Loucy (cell line): ENCODE measurements at regions not wholly inside any gene's neighbourhood (a gene's known extent, or its start where the extent isn't known, plus 50 kb on each side); places are given as distances from the start of the nearest gene placed in this dataset.

Experiments used
- H2AFZ ChIP-seq: fragments of 200-600 bp; sonication (generic); 2 replicates; pipeline ENCODE4 v1.6.0; 2016; ENCODE audit warnings: antibody characterized with exemption, mild to moderate bottlenecking, low read length, moderate library complexity
- H3F3A ChIP-seq: fragments of 200-600 bp; 2 replicates; pipeline ENCODE4 v1.6.0; 2016; ENCODE audit warnings: antibody characterized with exemption, low read depth, mild to moderate bottlenecking
- H3K27me3 ChIP-seq: fragments of 200-600 bp; sonication (generic); 2 replicates; pipeline ENCODE4 v1.6.1; 2014; ENCODE audit warnings: low read length, mild to moderate bottlenecking; ENCODE audit not compliant: insufficient read depth, poor library complexity, severe bottlenecking
- H3K36me3 ChIP-seq: fragments of 200-600 bp; sonication (generic); 2 replicates; pipeline ENCODE4 v1.6.1; 2016; ENCODE audit warnings: low read length; ENCODE audit not compliant: insufficient read depth
- H3K4me1 ChIP-seq: fragments of 200-600 bp; sonication (generic); 2 replicates; pipeline ENCODE4 v1.5.1; 2014; ENCODE audit warnings: low read length, mild to moderate bottlenecking; ENCODE audit not compliant: insufficient read depth, poor library complexity, severe bottlenecking
- H3K4me2 ChIP-seq: fragments of 200-600 bp; sonication (generic); 2 replicates; pipeline ENCODE4 v1.6.0; 2014; ENCODE audit warnings: antibody characterized with exemption, low read length, low read depth, mild to moderate bottlenecking; ENCODE audit not compliant: poor library complexity, severe bottlenecking
- H3K4me3 ChIP-seq: fragments of 200-600 bp; sonication (generic); 2 replicates; pipeline ENCODE4 v1.5.1; 2014; ENCODE audit warnings: low read length, mild to moderate bottlenecking, mixed read lengths; ENCODE audit not compliant: poor library complexity, severe bottlenecking
- H3K79me2 ChIP-seq: fragments of 200-600 bp; sonication (generic); 2 replicates; pipeline ENCODE4 v1.6.1; 2014; ENCODE audit warnings: low read length; ENCODE audit not compliant: insufficient read depth
- H3K9ac ChIP-seq: fragments of 200-600 bp; sonication (generic); 2 replicates; pipeline ENCODE4 v1.6.0; 2014; ENCODE audit warnings: mild to moderate bottlenecking, low read depth, low read length, moderate library complexity; ENCODE audit not compliant: poor library complexity, severe bottlenecking
- H3K9me2 ChIP-seq: fragments of 200-600 bp; sonication (generic); replicated peaks from 2 replicates; pipeline ENCODE4 v1.6.1; 2016; ENCODE audit warnings: low read depth, low read length, mixed read lengths
- H3K9me3 ChIP-seq: fragments of 200-600 bp; sonication (generic); 2 replicates; pipeline ENCODE4 v1.6.1; 2014; ENCODE audit warnings: mild to moderate bottlenecking, antibody characterized with exemption, low read length, low read depth; ENCODE audit not compliant: insufficient read depth
- H4K20me1 ChIP-seq: fragments of 200-600 bp; sonication (generic); 2 replicates; pipeline ENCODE4 v1.6.0; 2014; ENCODE audit warnings: antibody characterized with exemption, low read length, mild to moderate bottlenecking; ENCODE audit not compliant: insufficient read depth, poor library complexity, severe bottlenecking
- EZH2phosphoT487 ChIP-seq: fragments of 200-600 bp; IDR thresholded peaks from 2 replicates; pipeline ENCODE4 v1.6.1; 2018; ENCODE audit warnings: antibody characterized with exemption, mild to moderate bottlenecking, moderate library complexity, borderline replicate concordance
- TF ChIP-seq, protein P1 (sequence below): fragments of 200-600 bp; sonication (generic); conservative IDR thresholded peaks from 2 replicates; pipeline ENCODE4 v1.5.1; 2014; ENCODE audit warnings: mild to moderate bottlenecking, antibody characterized with exemption, low read length

DNA sequence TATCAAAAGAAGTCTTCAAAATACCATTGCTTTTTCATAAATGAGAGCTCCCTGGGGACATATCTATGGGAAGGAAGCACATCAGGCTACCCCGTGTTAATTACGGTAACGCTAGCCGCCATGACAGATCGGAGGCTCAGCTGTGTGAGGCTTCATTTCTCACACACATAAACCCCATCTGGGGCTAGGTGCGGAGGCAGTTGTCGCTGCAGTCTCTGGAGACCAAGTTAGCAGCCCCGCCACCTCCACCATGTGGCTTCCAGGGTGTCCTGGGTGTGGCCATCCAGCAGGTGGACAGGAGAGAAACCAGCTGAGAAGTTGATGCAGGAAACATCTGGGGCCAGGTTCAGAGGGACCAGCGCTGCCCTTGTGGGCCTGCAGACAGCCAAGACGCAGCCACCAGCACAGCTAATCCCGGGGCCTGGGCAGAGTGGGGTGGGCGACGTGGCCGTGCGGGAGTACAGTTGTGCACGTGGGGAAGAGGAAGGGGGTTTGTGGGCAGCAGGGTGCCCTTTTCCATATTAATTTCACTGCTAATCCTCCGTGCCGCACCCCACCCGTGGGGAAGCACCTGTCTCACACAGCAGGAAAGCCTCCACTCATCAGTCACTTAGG, 426.5 kb downstream of the IRX1 start:
- Histone ChIP-seq H3K27me3 (no peaks in the 10 kb centered on the region), H2AFZ (no peak overlapping the region), H3K79me2 (no peaks in the 10 kb centered on the region), H4K20me1 (no peaks in the 10 kb centered on the region), H3K36me3 (no peaks in the 10 kb centered on the region), H3K9me2 (no peaks in the 10 kb centered on the region), H3K4me1 (no peaks in the 10 kb centered on the region), H3K4me3 (no peak overlapping the region), H3K9me3 (no peaks in the 10 kb centered on the region), H3K9ac (no peak overlapping the region), H3K4me2 (no peak overlapping the region), H3F3A (no peaks in the 10 kb centered on the region)
- no peak for TF ChIP-seq EZH2phosphoT487
- TF ChIP-seq, protein P1, sequence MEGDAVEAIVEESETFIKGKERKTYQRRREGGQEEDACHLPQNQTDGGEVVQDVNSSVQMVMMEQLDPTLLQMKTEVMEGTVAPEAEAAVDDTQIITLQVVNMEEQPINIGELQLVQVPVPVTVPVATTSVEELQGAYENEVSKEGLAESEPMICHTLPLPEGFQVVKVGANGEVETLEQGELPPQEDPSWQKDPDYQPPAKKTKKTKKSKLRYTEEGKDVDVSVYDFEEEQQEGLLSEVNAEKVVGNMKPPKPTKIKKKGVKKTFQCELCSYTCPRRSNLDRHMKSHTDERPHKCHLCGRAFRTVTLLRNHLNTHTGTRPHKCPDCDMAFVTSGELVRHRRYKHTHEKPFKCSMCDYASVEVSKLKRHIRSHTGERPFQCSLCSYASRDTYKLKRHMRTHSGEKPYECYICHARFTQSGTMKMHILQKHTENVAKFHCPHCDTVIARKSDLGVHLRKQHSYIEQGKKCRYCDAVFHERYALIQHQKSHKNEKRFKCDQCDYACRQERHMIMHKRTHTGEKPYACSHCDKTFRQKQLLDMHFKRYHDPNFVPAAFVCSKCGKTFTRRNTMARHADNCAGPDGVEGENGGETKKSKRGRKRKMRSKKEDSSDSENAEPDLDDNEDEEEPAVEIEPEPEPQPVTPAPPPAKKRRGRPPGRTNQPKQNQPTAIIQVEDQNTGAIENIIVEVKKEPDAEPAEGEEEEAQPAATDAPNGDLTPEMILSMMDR = no peak

DNA sequence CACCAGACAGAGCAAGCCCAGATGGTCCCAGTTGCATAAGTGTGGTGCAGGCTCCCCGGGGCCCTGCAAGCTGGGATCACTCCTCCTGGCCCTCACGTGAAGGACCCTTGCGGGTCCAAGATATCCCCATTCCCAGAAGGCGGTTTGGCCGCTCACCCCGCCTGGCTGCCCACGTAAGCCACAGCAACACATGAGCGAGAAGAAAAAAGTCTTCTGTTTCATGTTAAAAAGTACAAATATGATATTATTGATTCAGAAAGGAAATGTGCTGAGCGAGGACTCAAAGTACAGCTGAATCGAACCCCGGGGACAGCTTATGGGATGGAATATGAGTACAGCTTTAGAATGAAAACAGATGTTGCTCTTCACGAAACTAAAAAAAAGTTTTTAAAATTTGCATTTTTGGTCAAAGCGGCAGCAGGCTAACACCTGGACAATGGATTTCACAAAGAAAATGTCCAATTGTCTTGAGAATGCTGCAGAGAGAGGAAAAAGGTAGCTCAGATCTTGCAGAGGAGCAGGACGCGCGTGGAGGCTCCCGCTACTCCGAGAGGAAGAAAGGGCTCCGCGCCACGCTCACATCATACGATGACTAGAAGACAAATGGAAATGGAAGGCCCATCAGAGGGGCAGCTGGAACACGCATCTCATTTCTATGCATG, 427.6 kb downstream of the IRX1 start:
- Histone ChIP-seq H3K4me1 (no peaks in the 10 kb centered on the region), H3K4me3 (no peak overlapping the region), H4K20me1 (no peaks in the 10 kb centered on the region), H3F3A (no peaks in the 10 kb centered on the region), H3K9ac (no peak overlapping the region), H2AFZ (no peak overlapping the region), H3K9me2 (no peaks in the 10 kb centered on the region), H3K27me3 (no peaks in the 10 kb centered on the region), H3K79me2 (no peaks in the 10 kb centered on the region), H3K4me2 (no peak overlapping the region), H3K9me3 (no peaks in the 10 kb centered on the region), H3K36me3 (no peaks in the 10 kb centered on the region)
- TF ChIP-seq EZH2phosphoT487 = no peak
- TF ChIP-seq, protein P1 = no peak

DNA sequence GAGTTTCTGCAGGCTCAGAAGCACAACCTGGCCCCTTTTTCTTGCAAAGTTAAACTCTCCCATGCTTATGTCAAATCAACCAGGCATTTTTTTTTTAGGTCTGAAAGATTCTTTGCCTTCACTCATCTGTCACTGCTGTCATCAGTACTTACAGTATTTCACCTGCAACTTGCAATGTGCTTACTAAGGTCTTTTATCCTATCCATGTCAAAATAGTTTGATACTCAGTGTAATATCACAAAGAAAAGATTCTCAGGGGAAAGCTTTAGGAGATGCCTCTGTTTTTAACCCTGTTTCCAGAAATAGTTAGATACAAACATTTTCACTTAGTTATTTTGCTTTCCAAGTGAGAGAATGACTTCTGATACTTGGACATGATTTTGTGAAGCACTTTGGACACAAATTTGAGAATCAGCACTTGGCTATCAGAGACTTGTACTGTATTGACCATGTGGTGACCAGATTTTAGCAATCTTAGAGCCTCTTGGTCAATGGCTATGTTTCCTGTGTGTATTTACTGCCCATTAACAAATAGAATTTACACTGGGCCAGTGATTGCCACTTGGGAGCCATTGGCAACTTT, 428.2 kb downstream of the IRX1 start:
- no peak for TF ChIP-seq EZH2phosphoT487
- TF ChIP-seq, protein P1 = no peak
- Histone ChIP-seq H2AFZ (no peak overlapping the region), H3K4me2 (no peak overlapping the region), H3F3A (no peaks in the 10 kb centered on the region), H3K27me3 (no peaks in the 10 kb centered on the region), H3K9me2 (no peaks in the 10 kb centered on the region), H3K9ac (no peak overlapping the region), H3K9me3 (no peaks in the 10 kb centered on the region), H3K4me3 (no peak overlapping the region), H4K20me1 (no peaks in the 10 kb centered on the region), H3K4me1 (no peaks in the 10 kb centered on the region), H3K79me2 (no peaks in the 10 kb centered on the region), H3K36me3 (no peaks in the 10 kb centered on the region)
